HG03439 (cell line): ENCODE measurements at regions not wholly inside any gene's neighbourhood (a gene's known extent, or its start where the extent isn't known, plus 50 kb on each side); places are given as distances from the start of the nearest gene placed in this dataset.

Experiments used
- ATAC-seq: cut with Tn5 transposase; IDR thresholded peaks from one replicate; pipeline ENCODE4 v1.9.1; 2021; ENCODE audit warnings: mild to moderate bottlenecking, moderate library complexity; ENCODE audit not compliant: unreplicated experiment

DNA sequence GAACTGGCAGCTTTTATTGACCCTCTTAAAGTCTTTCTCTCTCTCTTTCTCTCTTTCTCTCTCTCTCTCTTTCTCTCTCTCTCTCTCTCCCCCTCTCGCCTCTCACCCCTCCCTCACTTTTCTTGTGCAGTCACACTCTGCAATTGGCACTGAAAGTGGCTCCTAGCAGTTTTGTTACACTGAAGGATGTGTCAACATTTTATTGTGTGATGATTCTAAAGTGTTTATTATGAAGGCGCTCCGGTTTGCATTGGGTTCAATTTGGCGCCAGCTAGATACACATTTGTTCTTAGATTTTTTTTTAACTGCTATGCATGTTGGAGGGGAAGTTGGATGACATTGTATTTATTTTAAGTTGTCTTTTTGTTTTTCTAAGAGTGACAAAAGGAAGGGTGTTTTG, 64.0 kb upstream of the CHRM3 start:
- no peak for ATAC-seq

DNA sequence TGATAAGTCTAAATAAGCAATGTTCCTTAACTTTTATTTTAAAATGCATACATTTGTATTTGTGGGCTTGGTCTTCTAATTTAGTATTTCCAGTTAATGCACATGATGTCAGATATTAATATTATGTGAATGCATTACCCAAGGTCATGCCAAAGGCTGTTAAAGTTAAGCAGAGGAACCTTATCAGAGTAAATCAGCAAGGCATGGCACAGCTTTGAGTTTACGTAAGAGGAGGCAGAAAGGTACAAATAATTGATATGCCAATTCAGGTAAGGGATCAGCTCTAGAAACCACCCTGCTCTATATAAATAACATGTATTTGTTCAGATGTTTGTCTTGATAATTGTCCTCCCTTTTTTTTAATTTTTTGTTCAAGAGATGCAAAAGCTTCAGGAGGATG, 64.5 kb upstream of the CHRM3 start:
- no peak for ATAC-seq

DNA sequence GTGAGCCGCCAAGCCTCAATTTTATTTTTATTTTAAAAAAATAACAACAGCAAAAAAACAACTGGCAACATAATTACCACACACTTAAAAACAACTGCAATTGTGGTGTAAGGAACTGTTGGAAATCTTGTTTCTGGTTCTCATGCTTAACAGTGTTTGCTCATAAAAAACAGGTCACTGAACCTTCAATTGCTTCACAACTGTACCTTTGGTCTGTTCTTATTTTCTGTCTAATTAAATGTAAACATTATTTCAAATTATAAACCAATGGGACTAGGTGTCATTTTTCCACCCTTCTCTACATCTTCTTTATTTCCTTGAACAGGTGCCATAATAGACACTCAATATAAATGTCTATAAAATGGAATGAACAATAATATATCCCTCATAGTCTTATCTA, 68.4 kb upstream of the CHRM3 start:
- ATAC-seq: no peak

DNA sequence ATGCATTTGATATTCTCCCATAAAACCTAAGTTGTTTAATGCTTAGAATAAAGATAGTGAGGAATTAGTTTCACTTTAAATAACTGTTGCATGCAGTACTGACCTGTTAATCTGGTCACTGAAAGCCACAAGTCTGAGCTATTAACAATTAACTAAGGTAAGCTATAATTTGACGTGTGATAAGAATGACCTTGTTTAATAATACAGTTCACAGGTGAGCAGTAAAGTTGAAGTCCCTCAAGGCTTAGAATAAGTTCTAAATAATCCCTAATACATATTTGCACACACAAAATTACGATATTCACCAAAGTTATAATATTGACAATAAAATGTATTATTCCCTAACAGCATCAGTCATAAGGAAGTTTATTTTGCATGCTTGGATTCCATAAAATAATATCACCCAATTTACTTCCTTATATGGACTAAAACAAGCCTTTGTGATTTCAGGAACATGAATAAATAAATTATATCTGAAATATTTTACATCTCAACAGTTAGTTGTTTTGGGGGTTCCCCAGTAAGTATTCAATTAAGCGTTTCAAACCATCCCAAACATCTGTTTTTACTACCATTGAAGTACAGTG, 70.6 kb upstream of the CHRM3 start:
- ATAC-seq: no peak

DNA sequence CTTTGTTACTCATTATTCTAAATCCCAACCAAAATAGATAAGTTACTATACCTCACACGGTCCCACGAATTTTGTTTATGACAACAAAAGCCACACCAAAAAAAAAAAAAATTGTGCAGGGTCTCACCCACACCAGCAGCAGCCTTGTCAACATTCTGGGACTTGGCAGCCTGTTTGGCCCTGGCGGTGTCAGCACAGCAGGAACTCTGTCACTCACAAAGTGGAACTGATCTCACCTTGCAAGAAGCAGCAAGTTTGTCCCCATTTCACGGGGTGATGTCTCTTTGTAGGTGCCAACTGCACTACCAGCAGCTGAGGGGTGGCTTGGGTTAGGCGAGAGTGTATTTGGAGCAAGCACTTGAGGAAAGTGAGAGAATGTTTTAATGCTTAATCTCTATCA, 75.0 kb upstream of the CHRM3 start:
- no peak for ATAC-seq

DNA sequence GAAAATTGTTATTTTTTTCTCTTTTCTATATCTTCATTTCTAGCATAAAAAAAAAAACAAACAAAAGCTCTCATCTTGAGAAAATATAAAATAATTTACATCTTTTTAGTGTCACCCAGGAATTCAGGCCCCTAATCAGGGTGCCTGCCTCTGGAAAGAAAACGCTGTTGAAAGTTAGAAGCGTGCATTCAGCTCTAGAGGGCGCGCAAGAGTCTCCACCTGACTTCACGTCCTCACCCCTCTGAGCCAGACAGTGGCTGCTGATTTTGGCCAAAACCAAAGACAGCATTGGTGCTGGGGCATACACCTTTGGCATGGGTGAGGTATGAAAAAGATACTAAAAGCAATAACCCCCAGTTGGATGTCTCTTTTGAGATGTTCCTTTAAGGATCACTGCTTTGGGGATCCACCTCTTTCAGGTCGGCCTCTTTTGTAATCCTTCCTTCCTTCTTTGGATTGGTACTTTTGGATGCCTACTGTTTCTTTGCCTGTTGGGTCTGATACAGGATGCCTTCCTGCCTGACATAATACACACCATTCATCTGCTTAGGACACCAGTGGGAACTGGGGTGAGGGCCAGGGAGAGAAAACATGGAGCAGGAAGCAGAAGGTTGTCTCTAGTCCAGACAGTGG, 77.6 kb upstream of the CHRM3 start:
- ATAC-seq: no peak

DNA sequence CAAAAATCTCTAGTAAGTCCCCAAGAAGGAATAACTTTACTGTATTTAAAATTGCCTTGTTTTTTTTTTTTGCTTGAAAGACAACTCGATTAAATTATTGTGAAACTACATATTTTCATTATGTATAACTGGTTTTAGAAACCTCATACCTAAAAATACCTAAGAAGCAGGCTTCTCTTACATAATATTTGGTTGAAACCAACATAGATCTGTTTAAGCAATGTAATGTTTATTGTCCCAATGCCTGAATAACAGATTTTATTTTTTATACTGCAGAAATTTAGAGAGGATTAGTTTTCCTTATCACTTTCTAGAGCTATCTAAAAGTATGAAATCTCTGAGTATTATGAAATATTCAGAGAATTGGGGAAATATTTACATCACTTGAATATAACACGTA, 78.5 kb upstream of the CHRM3 start:
- ATAC-seq: no peak

DNA sequence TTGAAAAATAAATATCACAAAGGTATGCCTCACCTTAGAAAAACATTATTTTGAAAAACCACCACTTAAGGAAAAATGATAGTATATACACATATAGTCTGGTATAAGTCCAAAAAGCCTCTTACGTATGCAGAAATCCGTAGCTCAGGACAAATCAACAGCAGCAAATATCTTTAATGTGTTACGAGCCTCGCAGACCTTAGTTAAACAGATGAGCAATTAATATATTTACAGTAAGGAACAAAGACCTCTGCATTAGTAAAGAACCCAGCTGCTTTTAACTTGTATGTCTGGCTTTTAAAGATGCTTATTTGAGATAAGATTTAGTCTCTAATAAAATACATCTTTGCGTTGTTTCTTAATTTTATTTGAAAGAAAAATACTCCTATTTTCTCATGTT, 79.9 kb upstream of the CHRM3 start:
- ATAC-seq: no peak

DNA sequence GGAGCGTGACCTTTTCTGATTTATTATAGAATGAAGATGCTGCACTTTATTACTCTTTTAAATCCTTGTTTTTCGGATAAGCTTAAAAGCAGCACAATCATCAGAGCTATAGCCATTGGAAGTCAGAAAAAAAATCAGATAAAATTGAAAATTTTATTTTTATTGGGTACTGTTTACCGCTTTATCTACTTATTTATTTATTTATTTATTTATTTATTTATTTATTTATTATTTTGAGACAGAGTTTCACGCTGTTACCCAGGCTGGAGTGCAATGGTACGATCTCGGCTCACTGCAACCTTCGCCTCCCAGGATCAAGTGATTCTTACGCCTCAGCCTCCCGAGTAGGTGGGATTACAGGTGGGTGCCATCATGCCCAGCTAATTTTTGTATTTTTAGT, 83.1 kb upstream of the CHRM3 start:
- ATAC-seq: no peak

DNA sequence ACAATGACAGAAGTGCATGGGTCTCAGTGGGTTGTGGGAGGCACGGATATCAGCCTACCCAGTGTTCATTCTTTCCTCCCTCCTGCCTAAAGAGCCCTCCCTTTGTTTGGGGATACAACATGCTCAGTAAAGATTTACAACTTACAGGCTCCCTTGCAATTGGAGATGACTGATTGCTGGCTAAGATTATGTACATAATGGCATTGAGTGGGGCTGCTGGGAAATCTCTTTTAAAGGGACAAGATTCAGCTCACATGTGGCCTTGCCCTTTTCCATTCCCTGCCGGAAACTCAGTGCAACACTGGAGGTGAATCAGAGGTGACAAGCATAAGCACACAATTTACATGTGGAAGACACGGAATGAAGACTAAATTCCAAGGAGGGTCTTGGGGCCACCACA, 83.7 kb upstream of the CHRM3 start:
- no peak for ATAC-seq

DNA sequence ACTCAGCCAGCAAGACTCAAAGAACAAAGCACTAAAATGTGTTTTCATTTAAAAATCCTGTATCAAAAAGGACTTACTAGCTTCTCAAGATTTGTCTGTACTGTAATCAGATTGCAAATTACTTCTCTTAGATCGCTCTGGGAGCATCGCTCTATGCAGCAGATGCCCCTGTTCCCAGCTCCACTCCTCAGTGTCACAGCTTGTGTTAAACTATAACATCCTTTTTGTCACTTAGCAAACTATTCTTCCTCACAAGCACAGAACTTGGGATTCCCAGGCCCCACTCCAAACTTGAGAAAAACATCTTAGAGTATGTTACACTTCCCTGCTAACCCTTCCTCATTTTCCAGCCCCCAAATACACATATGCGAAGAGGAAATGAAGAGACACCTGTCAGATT, 85.1 kb upstream of the CHRM3 start:
- ATAC-seq: no peak

DNA sequence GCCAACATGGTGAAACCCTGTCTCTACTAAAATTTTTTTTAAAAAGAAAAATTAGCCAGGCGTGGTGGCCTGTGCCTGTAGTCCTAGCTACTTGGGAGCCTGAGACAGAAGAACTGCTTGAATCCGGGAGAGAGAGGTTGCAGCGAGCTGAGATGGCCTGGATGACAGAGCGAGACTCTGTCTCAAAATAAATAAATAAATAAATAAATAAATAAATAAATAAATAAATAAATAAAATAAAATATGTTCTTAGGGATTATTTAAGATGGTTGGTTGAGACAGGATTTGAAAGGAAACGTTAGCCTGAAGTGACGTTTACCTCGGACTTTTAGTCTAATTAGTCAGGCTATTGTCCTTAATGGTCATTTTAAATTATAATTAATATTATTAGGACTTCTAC, 88.5 kb upstream of the CHRM3 start:
- no peak for ATAC-seq

DNA sequence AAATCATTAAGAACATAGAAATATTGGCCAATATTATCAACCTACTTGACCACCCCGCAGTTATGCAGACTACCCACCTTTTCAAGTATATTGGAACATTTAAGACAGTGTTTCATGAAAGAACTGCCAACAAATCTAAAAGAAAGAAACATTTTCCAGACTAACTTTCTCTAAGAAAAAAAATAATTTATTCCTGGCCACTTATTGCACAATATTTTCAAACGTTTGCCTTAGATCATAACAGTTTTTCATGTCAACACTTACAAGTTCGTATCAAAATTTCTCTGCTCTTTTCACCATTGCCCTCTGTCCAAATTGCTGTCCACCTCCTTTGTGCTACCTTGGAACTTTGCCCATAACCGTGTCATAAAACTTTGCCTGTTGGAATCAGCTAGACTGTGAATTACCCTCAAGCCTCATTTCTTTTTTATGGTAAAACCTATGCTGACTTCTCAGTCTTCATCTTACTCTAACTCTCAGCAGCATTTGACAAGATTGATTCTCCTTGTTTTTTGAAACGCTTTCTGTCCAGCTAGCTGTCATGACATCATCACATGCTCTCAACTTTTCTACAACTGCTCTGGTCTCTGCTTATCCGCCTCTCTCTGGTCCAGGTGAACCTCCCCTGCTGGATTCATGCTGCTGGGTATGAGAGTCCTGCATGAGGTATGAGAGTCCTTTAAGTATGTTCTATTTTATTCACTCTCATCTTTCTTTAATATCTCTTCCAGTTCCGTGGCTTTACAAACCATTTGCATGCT, 92.8 kb upstream of the CHRM3 start:
- ATAC-seq: no peak

DNA sequence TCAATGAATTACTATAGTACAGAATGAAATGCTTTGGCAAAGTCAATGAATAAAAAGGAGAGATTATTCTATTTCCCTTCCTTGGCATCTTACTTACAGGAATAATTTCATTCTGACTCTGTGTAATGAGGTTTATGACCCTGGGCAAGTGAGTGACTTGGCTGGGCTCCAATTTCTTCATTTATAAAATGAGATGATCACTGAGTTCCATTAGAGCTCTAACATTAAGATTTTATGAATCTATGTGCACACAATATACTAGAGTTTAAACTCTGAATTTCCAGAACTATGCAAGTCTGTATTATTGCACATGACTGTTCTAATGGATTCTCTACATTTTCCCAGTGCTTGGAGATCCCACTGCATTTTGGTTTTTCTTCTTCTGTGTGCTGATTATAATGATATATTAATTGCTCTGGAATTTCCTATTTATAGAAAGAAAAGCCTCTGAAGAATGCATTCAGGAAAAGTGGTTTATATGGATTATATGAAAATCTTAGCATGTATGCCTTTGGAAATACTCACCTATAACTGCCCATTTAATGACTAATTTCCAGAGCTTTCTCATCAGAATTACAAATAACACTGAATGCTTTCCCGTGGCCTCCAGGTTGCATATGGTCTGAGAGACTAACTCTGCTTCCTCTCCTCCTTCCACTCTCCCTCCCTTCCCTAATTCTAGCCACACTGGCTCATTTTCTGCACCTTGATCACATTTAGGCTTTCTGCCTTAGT, 97.4 kb upstream of the CHRM3 start:
- ATAC-seq: no peak

DNA sequence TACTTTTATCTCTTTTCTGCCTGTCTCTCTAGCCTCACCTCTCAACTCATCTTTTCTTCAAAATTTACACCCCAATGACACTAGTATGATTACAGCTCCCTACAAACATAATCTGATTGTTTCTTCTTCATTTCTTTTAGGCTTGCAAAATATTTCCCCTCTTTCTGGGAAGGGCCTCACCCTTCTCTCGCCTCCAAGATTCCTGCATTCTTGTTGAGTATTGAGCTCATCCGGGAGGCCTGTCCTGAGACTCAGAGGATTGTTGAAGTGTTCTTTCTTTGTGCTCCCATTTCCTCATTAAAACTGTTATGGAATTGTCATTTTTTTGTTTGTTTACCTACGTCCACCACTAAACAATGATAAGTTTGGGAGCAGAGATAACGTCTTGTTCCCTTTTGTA, 99.1 kb upstream of the CHRM3 start:
- no peak for ATAC-seq

DNA sequence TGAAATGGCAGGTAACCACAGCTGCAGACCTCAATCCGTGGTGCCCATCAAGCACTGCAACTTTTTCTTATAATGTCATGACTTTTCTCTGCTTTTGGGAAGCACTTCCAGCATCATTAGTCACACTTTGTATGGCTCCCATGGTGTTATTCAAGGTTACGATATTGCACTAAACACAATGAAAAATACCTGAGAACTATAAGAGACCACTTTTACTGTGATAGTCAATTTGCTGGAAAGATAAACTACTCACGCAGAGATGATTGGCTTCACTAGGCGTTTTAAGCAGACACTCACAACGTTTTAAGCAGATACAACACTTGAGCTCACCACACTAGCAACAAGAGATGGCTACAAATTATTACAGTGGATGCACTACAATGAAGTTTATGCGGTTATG, 103.2 kb upstream of the CHRM3 start:
- no peak for ATAC-seq

DNA sequence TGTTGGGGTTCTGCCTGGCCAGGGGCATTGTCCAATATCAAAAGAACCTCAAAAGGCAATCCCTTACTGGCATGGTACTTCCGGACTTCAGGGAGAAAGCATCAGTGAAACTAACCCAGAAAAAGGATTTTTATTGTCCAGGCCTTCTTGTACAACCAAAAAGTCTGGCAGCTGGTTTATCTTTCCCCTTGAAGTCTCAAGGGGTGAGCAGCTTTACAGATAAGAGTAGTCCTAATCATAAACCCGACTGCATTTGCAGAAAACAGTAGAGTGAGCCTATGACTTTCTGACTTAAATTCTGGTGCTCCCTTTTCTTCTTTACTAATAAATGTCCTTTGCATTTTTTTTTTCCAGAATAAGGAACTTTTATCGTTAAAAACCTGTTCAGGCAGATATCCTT, 104.0 kb upstream of the CHRM3 start:
- no peak for ATAC-seq

DNA sequence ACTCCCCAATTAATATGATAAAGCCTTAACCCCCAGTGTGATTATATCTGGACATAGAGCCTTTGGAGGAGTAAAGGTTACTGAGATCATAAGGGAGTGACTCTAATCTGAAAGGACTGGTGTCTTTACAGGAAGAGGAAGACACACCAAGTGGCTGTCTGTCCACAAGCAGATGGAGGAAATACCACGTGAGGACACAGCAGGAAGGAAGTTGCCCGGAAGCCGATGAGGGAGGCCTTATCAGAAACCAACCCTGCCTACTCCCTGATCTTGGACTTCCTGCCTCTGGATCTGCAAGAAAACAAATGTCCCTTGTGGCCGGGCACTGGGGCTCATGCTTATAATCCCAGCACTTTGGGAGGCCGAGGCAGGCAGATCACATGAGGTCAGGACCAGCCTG, 110.3 kb upstream of the CHRM3 start:
- no peak for ATAC-seq

DNA sequence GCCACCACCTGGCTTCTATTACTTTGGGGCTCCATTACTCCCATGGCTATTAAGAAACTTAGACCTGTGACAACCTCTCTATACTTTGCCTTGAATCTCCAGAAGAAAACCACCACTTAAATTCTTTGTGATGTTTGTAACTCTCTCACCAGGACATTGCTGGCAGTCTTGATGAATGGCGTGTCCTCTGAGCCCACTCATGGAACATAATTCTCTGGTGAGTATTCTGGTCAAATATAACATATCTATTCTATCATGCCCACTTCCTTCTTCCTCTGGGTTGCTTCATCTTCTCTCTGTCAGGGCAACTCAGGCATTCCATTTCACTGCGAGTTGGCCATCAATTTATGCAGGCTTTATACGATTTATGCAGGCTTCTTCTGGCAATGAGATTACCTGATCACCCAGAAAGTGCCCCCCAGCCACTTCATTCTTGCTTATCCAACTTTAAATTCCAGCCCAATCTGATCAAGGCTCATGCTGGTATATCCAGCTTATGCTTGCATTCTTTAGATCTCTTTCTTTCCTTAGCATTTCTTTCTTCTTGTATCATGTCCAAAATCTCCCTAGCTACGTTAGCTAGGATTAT, 112.0 kb upstream of the CHRM3 start:
- ATAC-seq: no peak

DNA sequence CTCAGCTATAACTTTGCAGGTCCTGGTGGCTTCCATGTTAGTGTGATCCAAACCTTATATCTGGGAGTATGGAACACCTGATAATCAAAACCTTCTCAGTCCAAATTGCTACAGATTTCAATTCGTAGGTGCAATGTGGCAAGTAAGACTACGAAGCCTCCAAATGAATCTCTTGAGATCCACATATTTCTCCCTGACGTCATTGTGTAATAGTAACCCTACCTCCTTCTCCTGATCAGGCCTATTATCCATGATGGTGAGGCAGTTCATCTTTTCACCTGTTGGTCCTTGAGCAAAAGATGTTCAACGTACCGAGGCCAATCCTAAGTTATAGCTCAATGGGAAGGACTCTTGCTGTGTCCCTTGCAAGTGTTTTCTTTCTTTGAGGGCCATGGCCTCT, 115.9 kb upstream of the CHRM3 start:
- no peak for ATAC-seq

DNA sequence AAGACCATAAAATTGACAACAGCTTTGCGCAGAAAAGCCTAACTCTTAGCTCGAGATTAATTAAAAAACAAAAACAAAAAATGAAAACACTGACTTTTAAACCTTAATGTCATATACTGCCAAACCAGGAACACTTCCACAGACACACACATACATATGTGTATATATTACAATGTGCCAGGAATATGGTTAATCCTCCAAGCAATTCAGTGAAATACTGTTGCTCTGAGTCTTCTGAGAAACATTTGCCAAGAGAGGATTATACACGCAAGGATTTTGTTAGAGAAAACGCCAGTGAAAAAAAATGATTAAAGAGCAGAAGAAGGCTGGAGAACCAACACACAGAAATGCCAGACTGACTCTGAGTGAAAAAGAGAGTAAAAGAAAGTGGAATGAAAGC, 116.7 kb upstream of the CHRM3 start:
- ATAC-seq: no peak

DNA sequence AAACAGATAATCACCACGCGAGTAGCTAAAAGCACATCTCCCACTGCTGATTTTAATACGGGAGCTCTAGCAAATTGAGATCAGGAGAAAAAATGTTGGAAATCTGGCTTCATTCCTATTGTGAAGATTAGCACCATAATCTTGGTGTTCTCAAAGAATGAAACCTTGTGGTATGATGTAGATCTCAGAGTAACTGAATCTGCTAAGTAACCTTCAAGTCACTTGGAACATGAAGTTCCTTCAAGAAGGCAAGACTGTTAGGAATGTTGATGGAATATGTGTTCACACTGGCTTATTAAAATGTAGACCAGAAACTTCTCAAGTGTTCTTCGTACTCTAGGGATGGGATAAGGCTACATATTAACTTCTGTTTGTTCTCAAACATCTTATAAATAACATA, 117.4 kb upstream of the CHRM3 start:
- no peak for ATAC-seq
